SH-SY5Y (cell line): ENCODE measurements at regions not wholly inside any gene's neighbourhood (a gene's known extent, or its start where the extent isn't known, plus 50 kb on each side); places are given as distances from the start of the nearest gene placed in this dataset.

Experiments used
- GATA2 ChIP-seq: IDR thresholded peaks from 2 replicates; pipeline ENCODE4 v1.6.1; 2011; ENCODE audit warnings: mild to moderate bottlenecking, low read depth, low read length
- GATA3 ChIP-seq: IDR thresholded peaks from 2 replicates; pipeline ENCODE4 v1.6.1; 2011; ENCODE audit warnings: low read depth, mild to moderate bottlenecking, low read length, moderate library complexity

DNA sequence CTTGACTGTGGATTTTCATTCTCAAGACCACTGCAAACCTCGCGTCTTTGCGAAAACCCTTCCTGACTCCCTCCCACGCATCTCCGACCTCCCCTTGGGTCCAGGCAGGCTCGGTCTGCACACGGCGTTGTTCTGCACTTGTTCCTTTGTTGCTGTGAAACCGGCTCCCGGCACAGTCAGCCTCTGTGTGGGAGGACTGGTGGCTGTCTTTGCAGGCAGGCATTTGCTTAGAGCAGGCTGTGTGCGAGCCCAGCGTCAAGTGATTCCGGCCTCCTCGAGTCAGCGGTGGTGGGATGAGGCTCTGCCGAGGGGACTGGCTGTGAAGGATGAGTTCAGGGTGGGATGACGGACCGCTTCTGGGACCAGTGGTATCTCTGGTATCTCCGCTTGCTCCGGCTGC lies 102.6 kb upstream of the ROPN1 start:
- no peak for TF ChIP-seq GATA2
- TF ChIP-seq GATA3: no peak
